Mesothelial cell of epicardium (in vitro differentiated cells): ENCODE measurements at regions not wholly inside any gene's neighbourhood (a gene's known extent, or its start where the extent isn't known, plus 50 kb on each side); places are given as distances from the start of the nearest gene placed in this dataset.

ENCODE experiments used
- DNase-seq, 2 experiments: peaks; one replicate each; pipeline ENCODE4 v3.0.0; 2021; ENCODE audit warnings: low spot score in 2 of 2; ENCODE audit not compliant: unreplicated experiment in 2 of 2
- H3K27ac Mint-ChIP-seq: 2 replicates; pipeline ENCODE4 v1.8.0; 2021; ENCODE audit warnings: mixed read lengths
- H3K27me3 Mint-ChIP-seq: 2 replicates; pipeline ENCODE4 v1.8.0; 2021; ENCODE audit warnings: low read depth, mixed read lengths
- H3K36me3 Mint-ChIP-seq: 2 replicates; pipeline ENCODE4 v1.8.0; 2021; ENCODE audit warnings: mixed read lengths
- H3K4me1 Mint-ChIP-seq: 2 replicates; pipeline ENCODE4 v1.8.0; 2021; ENCODE audit warnings: mixed read lengths
- H3K4me3 Mint-ChIP-seq: 2 replicates; pipeline ENCODE4 v1.8.0; 2021; ENCODE audit warnings: mild to moderate bottlenecking, moderate library complexity, mixed read lengths
- H3K9me3 Mint-ChIP-seq: 2 replicates; pipeline ENCODE4 v1.8.0; 2021; ENCODE audit warnings: mixed read lengths
- TF ChIP-seq, protein P1 (sequence below): fragments of 200-600 bp; sonication (generic); IDR thresholded peaks from one replicate; pipeline ENCODE4 v1.5.0; 2021; ENCODE audit warnings: antibody characterized with exemption; ENCODE audit not compliant: unreplicated experiment

DNA sequence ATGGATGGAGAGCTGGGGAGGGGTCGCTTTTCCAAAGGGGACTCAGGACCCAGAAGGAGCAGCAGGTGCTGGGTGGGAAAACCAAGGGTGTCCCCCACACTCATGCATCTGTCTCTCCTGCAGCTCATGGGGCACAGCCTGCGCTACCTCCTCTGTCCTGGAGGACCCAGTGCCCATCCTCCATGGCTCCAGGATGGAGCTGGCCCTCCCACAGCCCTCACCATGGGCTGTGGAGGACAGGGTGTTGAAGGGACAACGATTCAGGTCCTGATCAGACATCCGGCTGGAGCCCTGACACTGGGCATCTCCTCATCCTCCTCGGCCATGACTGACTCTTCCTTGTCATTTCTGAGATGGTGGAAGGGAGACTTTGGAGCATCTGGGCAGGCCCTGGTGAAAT is 97.9 kb upstream of the SULF2 start:
- peaks cover 12% of the 10 kb centered on the region for H3K27me3 Mint-ChIP-seq
- H3K9me3 Mint-ChIP-seq, result no peaks in the 10 kb centered on the region
- H3K4me3 Mint-ChIP-seq, result no peak overlapping the region
- no peak overlapping the region for H3K27ac Mint-ChIP-seq
- no peak for DNase-seq
- H3K4me1 Mint-ChIP-seq, result no peaks in the 10 kb centered on the region
- H3K36me3 Mint-ChIP-seq, result no peaks in the 10 kb centered on the region
- TF ChIP-seq, protein P1, sequence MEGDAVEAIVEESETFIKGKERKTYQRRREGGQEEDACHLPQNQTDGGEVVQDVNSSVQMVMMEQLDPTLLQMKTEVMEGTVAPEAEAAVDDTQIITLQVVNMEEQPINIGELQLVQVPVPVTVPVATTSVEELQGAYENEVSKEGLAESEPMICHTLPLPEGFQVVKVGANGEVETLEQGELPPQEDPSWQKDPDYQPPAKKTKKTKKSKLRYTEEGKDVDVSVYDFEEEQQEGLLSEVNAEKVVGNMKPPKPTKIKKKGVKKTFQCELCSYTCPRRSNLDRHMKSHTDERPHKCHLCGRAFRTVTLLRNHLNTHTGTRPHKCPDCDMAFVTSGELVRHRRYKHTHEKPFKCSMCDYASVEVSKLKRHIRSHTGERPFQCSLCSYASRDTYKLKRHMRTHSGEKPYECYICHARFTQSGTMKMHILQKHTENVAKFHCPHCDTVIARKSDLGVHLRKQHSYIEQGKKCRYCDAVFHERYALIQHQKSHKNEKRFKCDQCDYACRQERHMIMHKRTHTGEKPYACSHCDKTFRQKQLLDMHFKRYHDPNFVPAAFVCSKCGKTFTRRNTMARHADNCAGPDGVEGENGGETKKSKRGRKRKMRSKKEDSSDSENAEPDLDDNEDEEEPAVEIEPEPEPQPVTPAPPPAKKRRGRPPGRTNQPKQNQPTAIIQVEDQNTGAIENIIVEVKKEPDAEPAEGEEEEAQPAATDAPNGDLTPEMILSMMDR, result no peak

DNA sequence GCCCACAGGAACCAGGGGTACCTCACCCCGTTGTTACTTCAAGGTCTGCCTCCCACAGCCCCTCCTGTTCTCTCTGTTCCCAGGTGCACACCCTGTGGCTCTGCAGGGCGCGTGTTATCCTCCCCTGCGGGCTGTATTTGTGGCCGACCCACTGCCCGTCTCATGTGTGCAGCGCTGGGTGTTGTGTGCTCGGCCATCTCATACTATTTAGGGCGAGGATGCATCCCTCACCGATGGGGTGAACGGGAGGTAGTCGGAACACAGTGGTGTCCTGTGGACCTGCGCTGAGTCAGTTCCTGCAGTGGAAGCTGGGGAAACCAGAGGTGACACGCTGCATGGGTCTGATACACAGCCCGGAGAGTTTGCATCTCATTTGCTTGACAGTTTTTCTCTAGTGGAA is 94.5 kb upstream of the SULF2 start:
- Mint-ChIP-seq H3K27ac (no peak overlapping the region), H3K36me3 (no peaks in the 10 kb centered on the region), H3K4me3 (no peak overlapping the region), H3K4me1 (peaks cover 14% of the 10 kb centered on the region), H3K9me3 (no peaks in the 10 kb centered on the region), H3K27me3 (peaks cover 13% of the 10 kb centered on the region)
- TF ChIP-seq, protein P1, result no peak
- no peak for DNase-seq

DNA sequence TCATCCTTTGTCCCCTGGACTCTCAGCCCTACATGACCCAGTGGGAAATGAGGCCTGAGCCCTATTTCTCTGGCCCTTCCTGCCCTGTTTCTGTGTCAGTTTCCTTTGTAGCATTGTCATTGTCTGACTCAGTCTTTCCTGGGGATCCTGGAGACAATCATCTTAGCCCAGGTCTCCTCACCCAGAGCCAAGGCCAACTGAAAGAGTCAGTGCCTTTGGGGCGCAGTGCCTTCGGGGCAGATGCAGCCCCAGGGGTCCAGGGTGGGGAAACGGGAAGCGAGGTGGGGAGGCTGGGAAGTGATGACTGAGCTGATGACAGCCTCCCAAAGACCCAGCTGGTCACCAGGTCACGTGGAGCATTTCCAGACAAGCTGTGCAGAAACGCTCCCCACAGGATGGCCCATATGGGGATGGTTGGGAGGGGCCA is 93.3 kb upstream of the SULF2 start:
- DNase-seq, result no peak
- TF ChIP-seq, protein P1, result no peak
- Mint-ChIP-seq H3K9me3 (no peaks in the 10 kb centered on the region), H3K4me3 (no peak overlapping the region), H3K4me1 (peaks cover 17% of the 10 kb centered on the region), H3K27ac (no peak overlapping the region), H3K27me3 (peaks cover 15% of the 10 kb centered on the region), H3K36me3 (no peaks in the 10 kb centered on the region)

DNA sequence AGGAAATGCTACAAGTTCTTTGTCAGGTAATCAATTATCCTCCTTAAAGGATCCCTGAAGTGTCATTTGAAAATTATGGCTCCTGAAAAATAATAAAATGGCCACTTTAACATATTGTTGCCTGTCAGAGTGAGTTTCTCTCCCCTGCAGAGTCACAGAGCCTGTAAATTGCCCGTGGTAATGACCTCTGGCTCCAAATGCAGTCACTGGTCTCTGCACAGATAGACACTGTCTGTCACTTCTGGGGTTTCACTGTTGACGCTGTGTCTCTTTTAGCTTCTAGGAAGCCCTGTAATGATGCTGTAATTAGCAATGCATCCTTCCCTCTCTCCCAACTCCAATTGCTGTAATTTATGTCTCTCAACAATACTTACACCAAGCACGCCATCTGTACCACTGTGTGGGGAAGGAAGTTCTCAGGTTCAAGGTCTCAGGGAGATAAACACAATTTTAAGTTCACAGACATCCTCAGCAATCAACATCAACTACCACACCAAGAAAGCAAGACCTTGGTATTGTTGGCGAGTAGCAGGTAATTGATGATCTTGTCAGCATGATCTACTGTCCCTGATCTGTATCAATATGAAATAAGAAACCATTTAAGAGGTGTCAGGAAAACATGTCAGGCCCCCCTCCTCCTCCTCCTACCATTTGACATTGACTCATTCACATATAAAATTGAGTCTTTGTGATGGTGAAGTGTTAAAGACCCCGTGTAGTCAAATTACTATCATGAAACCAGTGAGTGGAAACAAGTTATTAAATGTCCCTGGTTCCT is 91.2 kb upstream of the SULF2 start:
- TF ChIP-seq, protein P1, result no peak
- no peaks in the 10 kb centered on the region for H3K36me3 Mint-ChIP-seq
- H3K4me1 Mint-ChIP-seq, result peaks cover 24% of the 10 kb centered on the region
- no peak for DNase-seq
- H3K27ac Mint-ChIP-seq, result no peak overlapping the region
- peaks cover 20% of the 10 kb centered on the region for H3K27me3 Mint-ChIP-seq
- H3K4me3 Mint-ChIP-seq, result no peak overlapping the region
- H3K9me3 Mint-ChIP-seq, result no peaks in the 10 kb centered on the region

DNA sequence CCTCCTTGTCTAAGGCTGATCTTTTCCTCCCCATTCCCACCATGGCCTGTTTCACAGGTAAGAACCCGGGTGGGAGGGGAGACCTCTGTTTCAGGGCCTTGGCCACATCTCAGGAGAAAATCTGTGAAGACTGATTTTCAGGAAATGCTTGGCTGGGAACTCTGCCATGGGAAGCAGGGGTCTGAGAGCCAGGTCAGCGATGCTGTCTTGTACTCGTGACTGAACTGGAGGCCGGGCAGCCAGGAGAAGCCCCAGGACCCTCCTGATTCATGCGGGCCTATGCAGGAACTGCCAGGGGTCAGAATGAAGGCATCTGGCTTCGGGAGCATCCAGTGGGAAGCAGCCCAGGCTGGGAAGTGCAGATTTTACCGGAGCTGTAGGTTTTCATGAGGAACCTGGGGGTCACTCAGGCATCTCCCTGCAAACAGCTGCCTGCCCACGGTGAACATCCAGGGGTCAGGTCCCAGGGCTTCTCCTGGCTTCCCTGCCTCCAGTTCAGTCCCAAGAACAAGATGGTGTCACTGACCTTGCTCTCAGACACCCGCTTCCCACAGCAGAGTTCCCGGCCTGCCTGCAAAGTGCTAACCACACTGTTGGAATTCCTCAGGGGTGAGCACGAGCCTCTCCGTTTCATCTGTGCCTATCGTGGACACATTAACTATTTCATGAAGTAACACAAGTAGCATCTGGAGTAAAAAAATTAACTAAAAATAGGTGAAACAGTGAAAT is 90.2 kb upstream of the SULF2 start:
- H3K4me3 Mint-ChIP-seq, result no peak overlapping the region
- no peaks in the 10 kb centered on the region for H3K36me3 Mint-ChIP-seq
- H3K4me1 Mint-ChIP-seq, result peaks cover 24% of the 10 kb centered on the region
- DNase-seq, result no peak
- no peak overlapping the region for H3K27ac Mint-ChIP-seq
- H3K9me3 Mint-ChIP-seq, result no peaks in the 10 kb centered on the region
- TF ChIP-seq, protein P1, result no peak
- H3K27me3 Mint-ChIP-seq, result peaks cover 20% of the 10 kb centered on the region
